Left lung (tissue), 4 donors: ENCODE measurements at regions not wholly inside any gene's neighbourhood (a gene's known extent, or its start where the extent isn't known, plus 50 kb on each side); places are given as distances from the start of the nearest gene placed in this dataset.

ENCODE experiments used
- ATAC-seq: fragments of 200-7000 bp; cut with Tn5 transposase; one replicate; pipeline ENCODE4 v1.9.1; 2020; ENCODE audit warnings: moderate library complexity
- DNase-seq, 4 donors: peaks; one replicate each; pipeline ENCODE4 v3.0.0-alpha.2; 2013 to 2020
- H3K27ac ChIP-seq, 2 donors: fragments of 200-600 bp; sonication (generic) in 1 of 2; one replicate each; pipeline versions ENCODE4 v1.5.0 to v1.8.0; 2020 to 2021
- H3K27me3 ChIP-seq, 2 donors: fragments of 200-600 bp; sonication (generic) in 1 of 2; one replicate each; pipeline versions ENCODE4 v1.5.0 to v1.8.0; 2020 to 2021
- H3K36me3 ChIP-seq, 2 donors: fragments of 200-600 bp; sonication (generic) in 1 of 2; one replicate each; pipeline versions ENCODE4 v1.5.0 to v1.8.0; 2020 to 2021
- H3K4me1 ChIP-seq, 2 donors: fragments of 200-600 bp; one replicate each; pipeline ENCODE4 v1.8.0; 2021
- H3K4me3 ChIP-seq, 2 donors: fragments of 200-600 bp; sonication (generic) in 1 of 2; one replicate each; pipeline versions ENCODE4 v1.5.0 to v1.8.0; 2020 to 2021; ENCODE audit warnings: mild to moderate bottlenecking in 1 of 2
- H3K9me3 ChIP-seq, 2 donors: fragments of 200-600 bp; sonication (generic) in 1 of 2; one replicate each; pipeline versions ENCODE4 v1.5.0 to v1.8.0; 2020 to 2021
- CTCF ChIP-seq, 2 donors: fragments of 200-600 bp; sonication (generic) in 1 of 2; IDR thresholded peaks; one replicate each; pipeline versions ENCODE4 v1.5.0 to v1.8.0; 2021; ENCODE audit warnings: antibody characterized with exemption in 2 of 2
- intact Hi-C, 2 donors: fragments of 100-400 bp; cut with DNase I; formaldehyde crosslinking; loops; one replicate each; pipeline versions ENCODE4 v1.11.2 to v1.14.2; 2022
- donor health status: DM: no; HTN: yes; CAD: no.
- donor health status: DM: no; HTN: no; CAD: no.

- intact Hi-C loops: no loop called here
- Histone ChIP-seq H3K4me3 (no peak overlapping the region), H3K36me3 (no peaks in the 10 kb centered on the region), H3K27me3 (no peaks in the 10 kb centered on the region), H3K27ac (no peak overlapping the region), H3K4me1 (no peaks in the 10 kb centered on the region), H3K9me3 (peaks cover 0 to 4% of the 10 kb centered on the region in 2 donors)
- TF ChIP-seq CTCF (IDR thresholded peaks at IDR 0.05): no peak
- ATAC-seq (peak; percentile 47), DNase-seq (peak in 2 of 4 donors; percentile 14 to 17)
Measured at GRCh38 chr2:200039724-200040650, 84.6 kb downstream of the MAIP1 start.

- H3K9me3 ChIP-seq: peaks cover 0 to 11% of the 10 kb centered on the region in 2 donors
- H3K36me3 ChIP-seq: no peaks in the 10 kb centered on the region
- no peaks in the 10 kb centered on the region for H3K27me3 ChIP-seq
- H3K4me3 ChIP-seq: no peak overlapping the region
- TF ChIP-seq CTCF (IDR thresholded peaks at IDR 0.05): no peak
- intact Hi-C loops: no loop called here
- ATAC-seq: no peak
- H3K27ac ChIP-seq: no peak overlapping the region
- no peak for DNase-seq
- no peaks in the 10 kb centered on the region for H3K4me1 ChIP-seq
Measured at GRCh38 chr2:200040831-200041230, 85.4 kb downstream of the MAIP1 start.

- TF ChIP-seq CTCF (IDR thresholded peaks at IDR 0.05): no peak
- Histone ChIP-seq H3K27me3 (no peaks in the 10 kb centered on the region), H3K36me3 (no peaks in the 10 kb centered on the region), H3K27ac (no peak overlapping the region), H3K4me3 (no peak overlapping the region), H3K4me1 (no peaks in the 10 kb centered on the region), H3K9me3 (peaks cover 0 to 14% of the 10 kb centered on the region in 2 donors)
- intact Hi-C loops: no loop called here
- DNase-seq (no peak), ATAC-seq (no peak)
Measured at GRCh38 chr2:200041639-200042038, 86.3 kb downstream of the MAIP1 start.

GRCh38 chr2:200042102-200042735 is 86.8 kb downstream of the MAIP1 start:
- intact Hi-C loops: no loop called here
- ATAC-seq: no peak

More at GRCh38 chr2:200042102-200042735, 86.8 kb downstream of the MAIP1 start:
- Histone ChIP-seq H3K4me3 (no peak overlapping the region), H3K4me1 (no peaks in the 10 kb centered on the region), H3K36me3 (no peaks in the 10 kb centered on the region), H3K27me3 (no peaks in the 10 kb centered on the region), H3K27ac (no peak overlapping the region), H3K9me3 (peaks cover 0 to 14% of the 10 kb centered on the region in 2 donors)
- DNase-seq: no peak
- TF ChIP-seq CTCF (IDR thresholded peaks at IDR 0.05): no peak
